Lower leg skin (tissue), 3 donors: ENCODE measurements at regions not wholly inside any gene's neighbourhood (a gene's known extent, or its start where the extent isn't known, plus 50 kb on each side); places are given as distances from the start of the nearest gene placed in this dataset.

Source experiments
- POLR2A ChIP-seq, 2 donors: fragments of 450-650 bp; IDR thresholded peaks; one replicate each; pipeline ENCODE4 v1.6.1; 2016 to 2017; ENCODE audit warnings: antibody characterized with exemption in 2 of 2, mild to moderate bottlenecking in 1 of 2, moderate library complexity in 1 of 2
- TF ChIP-seq, protein P1 (sequence below), 3 donors: fragments of 450-650 bp; IDR thresholded peaks; one replicate each; pipeline ENCODE4 v1.5.1; 2016; ENCODE audit warnings: antibody characterized with exemption in 3 of 3, mild to moderate bottlenecking in 3 of 3, moderate library complexity in 2 of 3

DNA sequence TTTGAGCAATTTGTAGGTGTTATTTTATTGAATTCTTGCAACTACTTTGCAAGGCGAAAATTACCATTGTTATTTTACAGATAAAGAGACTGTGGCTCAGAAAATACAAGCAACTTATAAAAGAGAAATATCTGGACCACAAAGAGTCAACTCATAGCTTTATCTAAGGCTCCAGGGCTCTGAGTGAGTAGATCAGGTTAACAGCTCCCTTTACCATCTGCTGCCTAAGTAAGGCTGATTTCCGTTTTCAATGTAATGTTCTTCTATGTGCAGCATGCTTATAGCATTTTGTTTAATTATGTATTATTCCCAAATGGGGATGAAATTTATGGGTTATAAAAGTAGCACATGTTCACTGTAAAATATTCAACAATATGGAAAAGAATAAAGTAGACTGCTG is 299.1 kb upstream of the TNP1 start:
- no peak for TF ChIP-seq POLR2A (IDR thresholded peaks at IDR 0.05)
- TF ChIP-seq, protein P1, sequence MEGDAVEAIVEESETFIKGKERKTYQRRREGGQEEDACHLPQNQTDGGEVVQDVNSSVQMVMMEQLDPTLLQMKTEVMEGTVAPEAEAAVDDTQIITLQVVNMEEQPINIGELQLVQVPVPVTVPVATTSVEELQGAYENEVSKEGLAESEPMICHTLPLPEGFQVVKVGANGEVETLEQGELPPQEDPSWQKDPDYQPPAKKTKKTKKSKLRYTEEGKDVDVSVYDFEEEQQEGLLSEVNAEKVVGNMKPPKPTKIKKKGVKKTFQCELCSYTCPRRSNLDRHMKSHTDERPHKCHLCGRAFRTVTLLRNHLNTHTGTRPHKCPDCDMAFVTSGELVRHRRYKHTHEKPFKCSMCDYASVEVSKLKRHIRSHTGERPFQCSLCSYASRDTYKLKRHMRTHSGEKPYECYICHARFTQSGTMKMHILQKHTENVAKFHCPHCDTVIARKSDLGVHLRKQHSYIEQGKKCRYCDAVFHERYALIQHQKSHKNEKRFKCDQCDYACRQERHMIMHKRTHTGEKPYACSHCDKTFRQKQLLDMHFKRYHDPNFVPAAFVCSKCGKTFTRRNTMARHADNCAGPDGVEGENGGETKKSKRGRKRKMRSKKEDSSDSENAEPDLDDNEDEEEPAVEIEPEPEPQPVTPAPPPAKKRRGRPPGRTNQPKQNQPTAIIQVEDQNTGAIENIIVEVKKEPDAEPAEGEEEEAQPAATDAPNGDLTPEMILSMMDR (IDR thresholded peaks at IDR 0.05): no peak
